Left cardiac atrium (tissue), 4 donors: ENCODE measurements at regions not wholly inside any gene's neighbourhood (a gene's known extent, or its start where the extent isn't known, plus 50 kb on each side); places are given as distances from the start of the nearest gene placed in this dataset.
"Not testable (repeated sequence)": the region's sequence is repeated elsewhere in the genome, so short reads cannot be mapped to it uniquely, and the experiment has no call there.

Source experiments
- ATAC-seq, 2 donors: fragments of 200-7000 bp; cut with Tn5 transposase; one replicate each; pipeline ENCODE4 v1.9.1; 2020; ENCODE audit warnings: mild to moderate bottlenecking in 2 of 2, moderate library complexity in 2 of 2
- DNase-seq: peaks from one replicate; pipeline ENCODE4 v3.0.0-alpha.2; 2020
- intact Hi-C, 2 donors: fragments of 100-400 bp; cut with DNase I; formaldehyde crosslinking; loops; one replicate each; pipeline versions ENCODE4 v1.14.1 to v1.15.1; 2022 to 2023
- donor health status: DM: no; HTN: yes; CAD: no.
- donor health status: DM: no; HTN: yes; CAD: no; lungs with severe emphysema.
- donor health status: DM: yes; HTN: yes; CAD: no.
- donor health status: Dilated cardiomyopathy.

DNA sequence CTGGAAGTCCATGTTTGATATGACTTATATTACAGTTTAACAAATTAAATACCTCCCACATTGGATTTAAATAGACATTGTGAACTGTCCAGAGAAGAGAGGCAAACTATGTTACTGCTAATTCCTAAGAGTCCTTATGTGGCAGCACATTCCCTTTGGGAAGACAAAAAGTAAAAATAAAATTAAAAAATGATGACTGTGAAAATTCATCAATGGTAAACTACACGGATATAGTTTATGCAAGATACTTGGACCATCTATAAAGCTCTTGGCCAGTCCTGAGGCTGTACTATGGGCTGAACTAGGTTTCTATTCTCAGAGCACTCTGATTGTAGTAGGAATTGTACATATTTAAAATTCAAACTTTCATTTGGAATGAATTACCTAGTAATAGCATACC lies 206.4 kb downstream of the LRRK2 start:
- ATAC-seq: no peak
- DNase-seq: no peak
- intact Hi-C loops: no loop called here

DNA sequence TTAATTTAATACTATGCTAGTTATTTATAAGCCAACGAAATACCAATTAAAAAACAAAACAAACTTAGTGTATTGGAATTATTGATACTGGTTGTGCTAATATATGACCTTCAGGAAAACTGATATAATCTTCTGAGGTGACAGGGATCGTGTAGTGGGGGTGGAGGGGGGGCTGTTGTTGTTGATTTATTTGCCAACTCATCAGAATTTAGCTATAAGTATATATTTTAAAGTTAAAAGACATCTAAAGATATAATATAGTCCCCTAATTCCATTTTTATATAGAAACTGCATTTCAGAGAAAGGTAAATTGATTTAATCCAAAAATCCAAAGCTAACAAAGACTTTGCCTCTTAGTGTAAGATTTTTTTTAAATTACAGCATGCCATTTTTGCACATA lies 210.5 kb downstream of the LRRK2 start:
- intact Hi-C loops: no loop called here
- no peak for DNase-seq
- no peak for ATAC-seq

DNA sequence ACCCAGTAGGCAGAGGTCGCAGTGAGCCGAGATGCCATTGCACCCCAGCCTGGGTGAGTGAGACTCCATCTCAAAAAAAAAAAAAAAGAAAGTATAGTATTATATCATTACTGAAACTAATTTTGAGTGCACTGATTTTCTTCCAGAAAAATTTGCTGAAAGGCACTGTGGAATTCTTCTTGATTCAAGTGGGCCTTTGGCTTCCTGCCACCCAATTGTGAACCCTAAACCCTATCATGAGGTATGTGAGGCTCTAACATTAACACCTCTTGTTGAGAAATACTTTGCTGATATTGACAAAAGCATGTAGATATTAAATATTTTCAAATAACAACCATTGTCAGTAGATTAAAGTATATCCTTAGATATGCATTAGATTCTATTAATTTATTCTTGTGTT lies 211.2 kb downstream of the LRRK2 start:
- ATAC-seq: no peak
- intact Hi-C loops: no loop called here

DNA sequence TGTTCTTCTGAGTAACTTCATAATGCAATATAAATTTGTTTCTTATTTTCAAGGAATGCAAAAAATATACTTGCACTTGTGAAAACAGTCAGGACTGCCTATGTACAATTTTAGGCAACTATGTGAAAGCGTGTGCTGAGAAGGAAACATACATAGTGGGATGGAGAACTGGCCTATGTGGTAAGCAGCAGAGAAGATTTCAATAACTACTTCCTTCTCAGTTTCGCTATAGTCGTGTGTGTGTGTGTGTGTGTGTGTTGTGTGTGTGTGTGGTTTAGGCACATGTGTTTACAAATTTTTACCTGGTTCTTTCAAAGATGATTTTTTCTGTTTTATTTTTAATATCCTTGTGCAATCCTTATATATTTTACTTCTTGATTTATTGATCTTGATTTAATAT lies 211.8 kb downstream of the LRRK2 start:
- ATAC-seq: no peak
- intact Hi-C loops: no loop called here
- DNase-seq: no peak

More for the DNA sequence above, 211.2 kb downstream of the LRRK2 start:
- no peak for DNase-seq

DNA sequence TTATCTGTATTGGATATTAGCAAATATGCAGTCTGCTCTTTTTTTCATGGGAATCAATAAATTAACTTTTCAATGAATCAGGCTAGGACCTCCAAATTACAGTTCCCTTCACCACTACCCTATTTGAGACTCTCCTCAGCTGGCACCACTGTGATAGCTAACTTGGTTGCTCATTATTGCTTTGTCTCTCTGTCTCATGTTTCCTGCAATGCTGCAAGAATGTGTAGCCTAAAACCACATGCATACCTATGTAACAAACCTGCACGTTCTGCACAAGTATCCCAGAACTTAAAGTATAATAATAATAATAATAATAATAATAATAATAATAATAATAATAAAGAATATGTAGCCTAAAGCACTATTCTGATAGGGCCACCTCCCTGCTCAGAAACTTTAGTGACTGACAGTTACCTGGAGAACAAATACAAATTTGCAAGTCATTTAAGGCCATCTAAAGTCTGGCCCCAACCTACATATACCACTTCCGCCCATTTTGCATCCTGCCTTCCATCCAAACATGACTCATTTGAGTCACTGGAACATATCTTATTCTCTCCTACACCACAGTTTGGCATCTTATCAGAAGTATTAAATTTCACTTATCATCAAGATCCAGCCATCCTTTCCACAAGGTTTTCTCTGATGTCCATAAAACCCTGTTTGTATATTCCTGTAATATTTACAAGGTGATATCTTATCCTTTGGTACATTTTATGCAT lies 215.1 kb downstream of the LRRK2 start:
- DNase-seq: no peak

DNA sequence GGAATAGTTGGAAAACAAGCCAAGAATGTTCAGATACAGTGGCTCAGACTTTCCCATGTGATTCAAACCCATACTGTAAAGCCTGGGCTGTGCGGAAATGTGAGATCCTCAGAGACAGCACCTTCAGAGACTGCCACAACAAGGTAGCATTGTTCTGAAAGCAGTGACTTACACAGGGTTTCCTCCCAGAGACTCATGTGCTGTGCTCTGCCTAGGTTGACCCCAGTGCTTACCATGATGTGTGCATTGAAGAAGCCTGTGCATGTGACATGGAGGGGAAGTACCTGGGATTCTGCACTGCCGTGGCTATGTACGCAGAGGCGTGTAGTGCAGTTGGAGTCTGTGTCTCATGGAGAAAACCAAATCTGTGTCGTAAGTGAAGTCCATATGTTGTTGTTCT lies 219.4 kb downstream of the LRRK2 start:
- intact Hi-C loops: no loop called here
- DNase-seq: no peak
- ATAC-seq: no peak

More for the DNA sequence above, 215.1 kb downstream of the LRRK2 start:
- no peak for ATAC-seq
- intact Hi-C loops: no loop called here

DNA sequence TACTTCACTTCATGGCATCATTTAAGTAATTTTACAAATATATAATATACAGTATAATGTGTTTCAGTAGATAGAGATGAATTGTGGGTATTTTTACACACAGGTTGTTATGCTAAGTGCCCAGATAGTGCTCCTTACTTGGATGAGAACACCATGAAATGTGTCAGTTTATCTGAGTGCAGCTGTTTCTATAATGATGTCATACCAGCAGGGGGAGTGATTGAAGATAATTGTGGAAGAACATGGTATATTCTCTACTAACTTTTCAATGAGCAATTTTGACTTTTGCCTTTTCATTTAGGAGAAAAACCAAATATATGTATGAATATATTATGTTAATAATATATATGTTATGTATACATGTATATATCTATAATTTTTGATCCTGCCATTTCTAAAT lies 221.6 kb downstream of the LRRK2 start:
- ATAC-seq: no peak
- intact Hi-C loops: no loop called here
- DNase-seq: no peak

DNA sequence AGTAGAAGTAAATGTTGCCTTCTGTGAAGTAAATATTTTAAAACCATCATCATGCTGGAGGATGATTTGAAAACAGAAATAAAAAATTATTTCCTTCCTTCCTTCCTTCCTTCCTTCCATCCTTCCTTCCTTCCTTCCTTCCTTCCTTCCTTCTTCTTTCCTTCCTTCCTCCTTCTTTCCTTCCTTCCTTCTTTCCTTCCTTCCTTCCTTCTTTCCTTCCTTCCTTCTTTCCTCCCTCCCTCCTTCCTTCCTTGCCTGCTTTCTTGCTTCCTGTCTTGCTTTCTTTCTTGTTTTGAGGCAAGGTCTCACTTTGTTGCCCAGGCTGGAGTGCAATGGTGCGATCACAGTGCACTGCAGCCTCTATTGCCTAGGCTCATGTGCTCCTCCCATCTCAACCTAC lies 223.7 kb downstream of the LRRK2 start:
- DNase-seq, ATAC-seq, intact Hi-C loops: not testable (repeated sequence)

DNA sequence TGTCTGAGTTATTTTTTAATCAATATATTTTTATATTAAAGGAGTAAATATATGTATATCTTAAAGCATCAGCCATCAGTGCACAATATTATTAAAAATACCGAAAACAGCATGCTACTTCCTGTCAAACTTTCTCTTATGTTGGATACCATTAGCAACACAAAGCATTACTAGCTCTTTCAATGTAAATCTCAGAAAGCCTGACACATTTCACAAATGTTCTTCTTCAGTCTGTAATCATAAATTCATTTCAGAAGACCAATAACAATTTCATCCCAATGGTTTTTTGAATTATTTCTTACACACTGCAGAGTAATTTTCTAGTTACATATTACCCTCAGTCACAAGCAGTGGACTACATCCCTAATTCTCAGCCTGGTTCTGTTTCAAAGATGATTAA lies 226.9 kb downstream of the LRRK2 start:
- DNase-seq (no peak), ATAC-seq (no peak)
- intact Hi-C loops: no loop called here

DNA sequence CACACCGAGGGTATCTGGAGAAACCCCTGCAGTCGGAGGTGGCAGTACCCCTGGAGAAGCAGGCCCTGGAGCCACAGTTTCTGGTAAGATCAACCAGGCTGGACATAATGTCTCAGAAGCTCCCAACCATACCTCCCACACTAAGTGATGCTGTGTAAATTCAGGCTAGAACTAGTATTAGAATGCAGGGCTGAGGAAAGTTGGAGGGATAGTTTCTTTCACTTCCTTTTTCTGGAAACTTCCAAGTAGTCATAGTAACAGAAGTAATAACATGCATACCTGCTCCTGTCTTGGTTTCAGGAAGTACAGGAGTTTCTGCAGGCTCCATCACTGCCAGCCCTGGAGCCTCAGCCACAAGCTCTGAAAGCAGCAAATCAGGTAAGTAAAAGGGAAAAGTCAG lies 228.1 kb upstream of the CNTN1 start:
- no peak for DNase-seq
- no peak for ATAC-seq
- intact Hi-C loops: no loop called here

DNA sequence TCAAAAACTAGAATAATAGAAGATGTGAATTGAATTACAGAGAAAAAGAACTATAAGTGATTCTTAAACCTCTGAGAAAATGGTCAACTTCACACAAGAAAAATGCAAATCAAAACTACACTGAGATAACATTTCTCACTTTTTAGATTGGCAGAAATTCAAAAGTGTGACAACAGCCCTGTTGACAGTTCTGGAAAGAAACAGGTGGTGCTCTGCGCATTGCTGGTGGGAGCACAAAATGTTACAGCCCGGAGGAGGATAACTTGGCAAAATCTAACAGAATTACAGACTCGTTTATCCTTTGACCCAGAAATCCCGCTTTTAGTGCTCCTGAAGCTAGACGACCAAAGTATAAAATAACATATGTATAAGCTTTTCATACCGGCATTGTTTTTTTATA lies 222.5 kb upstream of the CNTN1 start:
- no peak for DNase-seq
- no peak for ATAC-seq
- intact Hi-C loops: no loop called here

DNA sequence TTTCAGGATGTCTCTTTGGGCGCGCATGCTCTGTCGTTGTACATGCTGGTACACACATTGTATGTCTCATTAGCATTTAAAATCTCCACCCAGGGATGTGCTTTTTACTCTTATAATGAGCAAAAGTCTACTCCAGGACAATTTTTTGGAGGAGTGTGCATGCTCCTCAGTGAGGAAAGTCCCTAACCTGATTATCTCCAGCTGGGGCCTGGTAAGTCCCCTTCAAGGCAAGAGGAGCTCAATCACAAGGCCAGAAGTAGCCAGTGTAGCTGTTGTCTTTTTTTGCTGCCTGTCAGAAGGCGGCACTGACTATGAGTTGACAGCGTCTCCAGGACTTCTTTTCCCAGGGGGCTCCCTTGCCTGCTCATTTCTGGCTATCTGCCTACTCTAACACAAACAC lies 218.3 kb upstream of the CNTN1 start:
- DNase-seq (no peak), ATAC-seq (no peak)
- intact Hi-C loops: no loop called here

DNA sequence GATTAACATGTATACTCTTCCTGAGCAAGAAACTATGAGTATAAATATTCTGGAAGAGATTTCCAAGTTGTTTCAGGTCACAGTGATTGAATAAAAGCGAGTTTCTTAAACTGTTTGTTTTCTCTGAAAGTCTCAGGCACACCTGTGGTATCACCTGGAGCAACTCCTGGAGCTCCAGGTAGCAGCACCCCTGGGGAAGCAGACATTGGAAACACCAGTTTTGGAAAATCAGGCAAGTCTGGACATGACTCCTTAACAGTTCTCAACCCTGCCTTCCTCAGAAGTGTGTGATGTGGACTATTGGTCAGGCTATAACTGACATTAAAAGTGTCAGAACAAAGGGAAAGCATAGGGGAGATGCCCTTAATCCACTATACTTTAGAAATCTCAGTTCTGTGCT lies 217.6 kb upstream of the CNTN1 start:
- ATAC-seq (no peak), DNase-seq (no peak)
- intact Hi-C loops: no loop called here

DNA sequence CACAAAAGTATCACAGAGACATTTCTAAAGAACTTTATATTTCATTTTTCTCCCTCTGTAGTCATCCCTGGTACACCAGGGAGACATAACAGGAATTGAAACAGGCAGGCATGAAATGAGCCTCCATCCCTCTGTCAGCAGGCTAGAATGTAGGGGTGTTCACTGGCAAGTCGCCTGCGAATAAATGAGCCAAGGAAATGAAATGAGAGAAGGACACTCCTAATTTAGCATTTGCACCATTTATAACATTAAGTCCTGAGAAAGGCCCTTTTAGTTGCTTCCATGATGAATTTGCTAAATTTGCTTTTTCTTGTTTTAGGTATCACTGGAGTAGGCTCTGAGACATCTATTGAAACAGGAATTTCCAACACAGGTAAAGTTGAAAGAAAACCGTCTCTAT lies 192.4 kb upstream of the CNTN1 start:
- intact Hi-C loops: no loop called here
- DNase-seq: no peak
- ATAC-seq: no peak

DNA sequence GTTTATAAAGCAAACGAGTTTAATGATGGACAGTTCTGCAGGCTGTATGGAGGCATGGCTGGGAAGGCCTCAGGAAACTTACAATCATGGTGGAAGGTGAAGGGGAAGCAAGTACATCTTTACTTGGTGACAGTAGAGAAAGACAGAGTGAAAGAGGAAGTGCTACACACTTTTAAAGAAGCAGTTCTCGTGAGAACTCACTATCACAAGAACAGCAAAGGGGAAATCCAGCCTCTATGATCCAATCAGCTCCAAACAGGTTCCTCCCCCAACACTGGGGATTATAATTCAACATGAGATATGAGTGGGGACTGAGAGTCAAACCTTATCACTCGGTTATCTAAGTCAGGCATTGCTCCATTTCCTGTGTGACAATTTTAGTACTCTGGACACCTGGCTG lies 189.9 kb upstream of the CNTN1 start:
- no peak for DNase-seq
- intact Hi-C loops: no loop called here
- no peak for ATAC-seq

DNA sequence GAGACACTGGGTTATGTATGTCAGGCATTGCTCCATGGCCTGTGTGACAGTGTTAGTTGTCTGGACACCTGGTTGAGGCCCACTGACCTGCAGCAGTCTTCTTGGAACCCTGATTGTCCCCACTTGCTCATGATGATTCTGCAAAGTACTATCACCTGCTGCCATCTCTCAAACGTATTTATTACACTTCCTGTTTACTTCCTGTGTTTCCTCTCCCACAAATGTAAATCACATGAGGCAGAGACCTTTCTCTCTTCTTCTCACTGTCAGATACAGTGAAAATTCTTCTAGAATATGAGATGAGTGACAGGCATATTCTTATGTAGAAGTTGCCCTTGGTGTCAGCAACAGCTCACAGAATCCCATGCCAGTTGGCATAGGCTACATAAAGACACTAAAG lies 186.9 kb upstream of the CNTN1 start:
- no peak for DNase-seq
- no peak for ATAC-seq
- intact Hi-C loops: no loop called here

DNA sequence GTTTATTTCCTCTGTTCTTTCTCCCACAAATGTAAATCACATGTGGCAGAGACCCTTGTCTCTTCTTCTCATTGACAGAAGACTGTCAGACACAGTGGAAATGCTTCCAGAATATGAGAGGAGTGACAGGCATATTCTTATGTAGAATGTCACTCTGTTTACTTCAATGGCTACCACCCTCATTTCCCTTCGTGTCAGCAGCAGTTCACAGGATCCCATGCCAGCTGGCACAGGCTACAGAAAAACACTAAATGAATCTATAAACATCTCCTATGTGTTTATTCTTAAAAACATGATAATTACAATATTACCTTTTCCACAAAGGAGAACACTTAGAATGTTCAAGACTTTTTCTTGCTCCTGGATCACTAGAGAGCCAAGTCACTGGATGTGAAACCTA lies 183.8 kb upstream of the CNTN1 start:
- intact Hi-C loops: no loop called here
- no peak for ATAC-seq
- no peak for DNase-seq

DNA sequence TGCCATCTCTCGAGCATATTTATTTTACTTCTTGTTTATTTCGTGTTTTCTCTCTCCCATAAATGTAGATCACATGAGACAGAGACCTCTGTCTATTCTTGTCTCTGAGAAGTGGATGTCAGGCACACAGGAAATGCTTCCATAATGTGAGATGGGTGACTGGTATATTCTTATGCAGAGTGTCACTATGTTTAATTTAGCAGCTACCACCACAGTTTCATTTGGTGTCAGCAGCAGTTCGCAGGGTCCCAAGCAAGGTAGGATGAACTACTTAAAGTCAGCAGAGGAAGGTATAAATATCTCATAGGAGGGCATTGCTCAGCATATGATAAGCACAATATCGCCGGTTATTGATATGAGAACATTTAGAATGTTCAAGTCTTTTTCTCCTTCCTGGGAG lies 180.9 kb upstream of the CNTN1 start:
- intact Hi-C loops: no loop called here
- DNase-seq (no peak), ATAC-seq (no peak)

DNA sequence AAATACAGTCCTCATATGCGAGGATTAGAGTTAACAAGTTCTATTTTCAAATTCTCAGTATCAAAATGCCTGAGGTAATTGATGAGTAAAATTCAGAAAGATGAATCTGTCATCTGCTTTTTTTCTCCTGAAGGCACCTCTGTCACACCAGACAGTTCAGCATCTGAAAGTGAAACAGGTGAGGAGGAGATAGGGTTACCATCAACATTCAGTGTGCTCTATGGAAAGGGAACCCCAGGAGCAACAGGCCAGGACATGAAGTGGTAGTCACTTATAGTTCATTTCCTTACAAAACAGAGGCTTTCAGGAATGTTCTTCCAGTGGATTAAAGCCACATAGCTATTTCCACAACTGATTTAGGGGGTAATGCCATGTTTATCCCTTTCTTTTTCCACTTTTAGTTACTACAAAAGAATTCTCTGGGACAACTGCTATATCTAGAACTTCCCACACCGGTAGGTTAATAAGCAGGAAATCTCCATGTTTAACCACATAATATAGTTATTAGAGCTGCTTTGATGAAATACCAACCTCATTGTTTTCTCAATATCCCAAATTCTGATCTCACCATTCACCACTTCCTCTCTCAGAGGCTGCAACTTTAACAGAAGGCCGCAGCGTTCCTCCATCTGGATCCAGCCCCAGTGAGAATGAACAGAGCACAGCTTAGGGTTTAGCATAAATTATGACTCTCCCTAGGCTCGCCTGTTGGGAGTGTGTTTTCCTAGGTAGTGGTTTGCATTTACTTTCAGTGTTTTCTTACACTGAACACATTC lies 177.0 kb upstream of the CNTN1 start:
- intact Hi-C loops: no loop called here
- ATAC-seq: no peak
- no peak for DNase-seq

DNA sequence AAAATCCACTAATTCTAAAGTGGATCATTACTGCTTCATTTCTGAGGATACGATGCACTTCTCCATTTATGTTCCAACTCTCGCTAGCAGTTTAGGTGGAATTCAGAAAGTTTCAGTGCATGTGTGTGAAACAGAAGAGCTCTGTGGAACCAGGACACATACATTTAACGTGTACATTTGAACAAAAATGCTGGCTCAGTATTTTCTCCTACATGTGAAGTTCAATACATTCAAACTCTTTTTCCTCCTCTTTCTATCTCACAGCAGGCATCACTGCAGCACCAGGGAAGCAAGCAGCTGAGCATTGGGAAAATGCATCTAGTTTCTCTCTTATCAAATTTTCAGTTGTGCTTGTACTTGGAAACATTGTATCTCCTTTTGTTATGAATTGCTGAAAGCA lies 169.4 kb upstream of the CNTN1 start:
- DNase-seq (no peak), ATAC-seq (no peak)
- intact Hi-C loops: no loop called here

DNA sequence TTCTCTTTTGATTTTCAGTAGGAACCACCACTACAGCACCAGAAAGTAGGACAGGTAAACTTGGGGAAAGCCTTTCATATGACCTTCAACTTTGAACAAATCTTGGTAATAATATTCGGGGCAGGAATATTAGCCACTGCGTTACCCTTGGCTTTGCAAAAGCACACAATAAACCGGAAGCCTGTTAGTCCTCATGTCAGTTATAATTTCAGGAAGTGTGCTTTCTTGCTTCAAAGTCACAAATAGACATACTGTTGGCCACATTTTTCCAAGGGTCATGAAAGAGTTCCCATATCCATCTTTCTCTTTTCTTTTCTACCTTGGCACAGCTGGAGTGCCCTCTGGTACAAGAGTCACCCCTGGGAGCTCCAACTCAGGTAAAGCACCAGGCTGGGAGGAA lies 167.2 kb upstream of the CNTN1 start:
- intact Hi-C loops: no loop called here
- DNase-seq: no peak
- no peak for ATAC-seq
